Daoy (cell line): ENCODE measurements at regions not wholly inside any gene's neighbourhood (a gene's known extent, or its start where the extent isn't known, plus 50 kb on each side); places are given as distances from the start of the nearest gene placed in this dataset.
"Not testable (repeated sequence)": the region's sequence is repeated elsewhere in the genome, so short reads cannot be mapped to it uniquely, and the experiment has no call there.

Experiments used
- DNase-seq: peaks from one replicate; pipeline ENCODE4 v3.0.0-alpha.2; 2015; ENCODE audit warnings: low read depth

DNA sequence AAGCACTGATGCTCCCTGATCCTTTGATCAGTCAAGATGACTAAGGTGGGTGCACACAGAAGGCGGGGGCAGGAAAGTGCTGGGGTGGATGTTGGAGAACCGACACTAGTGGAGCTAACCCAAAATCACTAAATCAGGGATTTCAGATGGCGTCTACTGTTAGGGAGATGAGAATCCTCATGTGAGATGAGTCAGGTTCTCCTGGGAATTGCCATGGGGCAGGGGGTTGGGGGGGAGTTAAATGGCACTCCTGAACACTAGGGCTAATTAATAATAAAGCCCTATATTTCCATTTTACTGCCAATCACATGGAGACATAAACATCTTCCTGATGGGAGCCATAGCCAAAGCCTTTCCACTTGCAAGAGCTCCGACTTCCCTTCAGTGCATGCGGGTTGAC is 804.1 kb downstream of the KCNJ18 start:
- DNase-seq: no peak

DNA sequence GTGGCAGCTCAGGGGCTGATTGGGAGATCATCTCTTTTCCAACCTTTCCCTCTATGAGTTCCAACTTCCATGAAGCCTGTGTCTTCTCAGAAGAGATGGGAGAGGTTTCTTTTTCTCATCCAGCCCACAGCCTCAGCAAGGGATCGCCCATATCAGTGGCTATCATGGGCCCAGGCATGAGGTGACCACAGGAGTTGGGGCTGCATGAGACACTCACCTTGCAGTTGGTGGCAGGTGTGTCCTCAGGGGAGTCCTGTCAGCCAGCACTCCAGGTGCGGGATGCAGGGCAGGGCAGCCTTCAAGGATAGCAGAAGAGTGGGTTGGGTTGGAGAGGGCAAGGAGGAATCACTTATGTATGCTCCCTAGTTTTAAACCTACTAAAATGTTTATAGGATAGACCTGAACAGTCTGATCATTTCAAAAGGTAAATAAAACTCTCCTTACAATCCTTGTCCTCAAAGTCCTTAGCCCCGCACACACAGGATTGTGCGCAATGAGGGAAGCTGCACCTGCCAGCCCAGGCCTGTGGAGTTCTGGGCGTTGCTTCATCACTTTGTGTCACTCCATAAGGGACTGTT is 811.1 kb downstream of the KCNJ18 start:
- no peak for DNase-seq

DNA sequence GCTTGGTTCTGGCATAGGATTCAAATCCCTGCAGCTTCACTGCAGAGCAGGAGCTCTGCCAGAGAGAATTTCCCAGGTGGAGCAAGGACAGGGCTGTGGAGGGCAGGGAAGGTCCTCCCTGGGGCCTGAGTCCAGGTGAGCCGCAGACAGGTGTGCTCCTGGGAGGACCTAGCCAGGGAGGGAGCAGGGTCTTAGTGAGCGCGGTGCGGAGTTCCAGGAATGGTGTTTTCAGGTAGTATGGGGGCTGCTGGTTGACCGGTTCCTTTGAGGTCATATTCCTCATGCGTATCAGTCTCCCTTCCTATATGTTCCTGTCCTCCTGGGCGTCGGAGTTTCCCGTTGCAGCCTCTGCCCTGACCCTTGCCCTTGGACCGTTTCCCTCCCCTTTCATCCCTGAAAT is 813.3 kb downstream of the KCNJ18 start:
- no peak for DNase-seq

DNA sequence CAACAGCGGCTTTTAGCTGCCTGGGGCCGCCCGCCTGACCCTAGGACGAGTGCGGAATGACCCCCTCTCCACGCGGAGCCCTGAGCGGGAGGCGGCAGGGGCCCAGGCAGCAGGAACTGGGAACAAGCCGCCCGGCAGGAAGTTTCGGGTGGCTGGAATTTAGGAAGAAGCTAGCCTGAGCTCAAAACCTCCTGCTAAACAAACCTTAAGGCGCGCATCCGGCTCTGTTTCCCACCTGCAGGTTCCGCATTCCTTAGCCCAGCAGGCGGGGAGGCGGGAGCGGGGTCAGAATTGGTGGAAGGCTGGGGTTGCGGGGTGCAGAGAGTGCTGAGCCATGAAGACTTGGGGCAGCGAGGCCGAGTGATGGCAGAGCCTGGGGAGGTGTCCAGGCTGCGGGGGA is 813.9 kb downstream of the KCNJ18 start:
- no peak for DNase-seq

DNA sequence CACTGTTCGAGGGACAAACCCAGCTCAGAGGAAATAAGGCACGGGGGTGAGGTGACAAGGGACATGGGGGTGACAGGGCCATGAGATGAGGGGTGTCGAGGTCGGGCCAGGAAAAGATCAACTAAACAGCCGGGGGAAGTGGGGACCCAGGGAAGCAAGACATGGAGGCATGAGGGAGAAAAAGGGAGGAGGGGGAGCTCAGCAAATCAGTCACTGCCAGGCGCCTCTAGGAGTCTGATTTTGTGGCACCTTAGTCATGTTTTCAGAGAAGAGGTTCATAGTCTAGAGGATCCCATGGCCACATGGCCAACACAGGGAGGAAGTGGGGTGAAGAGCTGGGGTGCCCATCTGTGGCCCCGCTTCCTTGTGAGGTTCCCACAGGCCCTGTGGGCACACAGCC is 814.5 kb downstream of the KCNJ18 start:
- DNase-seq: no peak

DNA sequence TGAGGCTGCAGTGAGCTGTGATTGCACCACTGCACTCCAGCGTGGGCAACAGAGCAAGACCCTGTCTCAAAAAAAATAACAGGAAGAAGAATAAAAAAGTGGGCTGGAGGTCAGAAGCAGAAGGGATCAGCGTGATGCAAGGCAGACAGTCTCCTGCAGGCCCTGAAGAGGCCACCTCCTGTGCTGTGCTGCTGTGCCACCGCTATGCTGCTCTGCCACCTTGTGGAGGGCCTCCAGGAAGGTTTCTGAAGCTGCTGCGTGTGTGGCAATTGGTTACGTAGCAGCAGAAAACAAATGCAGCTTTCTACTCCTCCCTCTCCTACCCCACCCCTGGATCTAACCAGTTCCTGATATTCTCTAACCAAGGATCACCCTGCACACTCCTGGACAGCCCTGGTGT is 815.5 kb downstream of the KCNJ18 start:
- DNase-seq: peak; percentile 53

DNA sequence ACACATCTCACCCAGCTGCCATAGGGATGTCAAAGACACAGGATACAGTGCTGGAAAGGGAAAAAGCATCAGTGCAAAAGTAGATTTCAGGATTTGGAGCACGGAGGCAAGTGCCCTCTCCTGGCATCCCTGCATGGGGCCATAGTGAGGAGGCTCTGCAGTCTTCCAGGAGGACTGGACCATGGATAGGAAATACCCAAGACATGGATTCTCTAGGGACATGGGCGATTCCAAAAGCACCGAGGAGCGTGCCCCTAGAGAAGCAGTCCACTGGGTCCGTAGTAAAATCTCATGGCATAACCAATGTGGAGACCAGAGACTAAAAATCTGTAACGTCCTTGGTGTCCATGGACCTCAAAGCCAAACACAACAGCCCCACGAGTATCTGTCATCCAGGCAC is 818.2 kb downstream of the KCNJ18 start:
- no peak for DNase-seq

DNA sequence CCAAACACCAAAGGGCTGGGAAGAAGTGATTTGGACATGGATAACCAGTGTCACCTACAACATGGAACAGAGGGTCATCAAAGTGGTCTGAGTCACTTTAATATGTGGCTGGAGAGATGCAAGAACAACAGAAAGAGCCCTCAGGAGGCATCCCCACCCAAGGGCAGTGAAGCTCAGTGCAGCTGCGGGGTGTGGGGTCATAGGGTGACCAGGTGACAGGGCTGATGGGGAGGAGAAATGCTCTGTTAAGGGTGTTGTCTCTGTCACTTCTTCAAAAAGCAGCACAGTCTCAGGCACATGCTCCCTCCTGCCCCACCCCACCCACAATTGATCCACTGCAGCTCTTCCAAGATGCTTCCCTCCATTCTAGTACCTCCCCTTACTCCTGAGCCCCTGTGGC is 819.1 kb downstream of the KCNJ18 start:
- DNase-seq: no peak

DNA sequence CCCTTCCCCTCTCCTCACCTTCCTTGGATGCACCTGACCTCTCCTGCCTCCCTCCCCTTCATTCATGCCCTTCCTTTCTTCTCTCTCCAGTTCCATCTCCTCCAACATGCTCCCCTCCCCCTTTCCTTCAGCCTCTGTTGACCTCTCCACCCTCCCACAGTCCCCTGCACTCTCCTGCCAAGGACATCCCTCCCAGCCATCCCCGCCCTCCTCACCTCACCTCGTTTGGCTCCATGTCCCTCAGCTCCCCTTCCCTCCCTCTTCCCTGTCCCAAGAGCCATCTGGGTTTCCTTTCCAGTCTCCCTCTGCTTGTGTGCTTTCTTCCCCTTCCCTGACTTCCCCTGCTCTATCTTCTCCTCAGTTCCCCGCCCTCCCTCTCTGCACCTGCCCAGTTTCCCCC is 819.7 kb downstream of the KCNJ18 start:
- DNase-seq: no peak

DNA sequence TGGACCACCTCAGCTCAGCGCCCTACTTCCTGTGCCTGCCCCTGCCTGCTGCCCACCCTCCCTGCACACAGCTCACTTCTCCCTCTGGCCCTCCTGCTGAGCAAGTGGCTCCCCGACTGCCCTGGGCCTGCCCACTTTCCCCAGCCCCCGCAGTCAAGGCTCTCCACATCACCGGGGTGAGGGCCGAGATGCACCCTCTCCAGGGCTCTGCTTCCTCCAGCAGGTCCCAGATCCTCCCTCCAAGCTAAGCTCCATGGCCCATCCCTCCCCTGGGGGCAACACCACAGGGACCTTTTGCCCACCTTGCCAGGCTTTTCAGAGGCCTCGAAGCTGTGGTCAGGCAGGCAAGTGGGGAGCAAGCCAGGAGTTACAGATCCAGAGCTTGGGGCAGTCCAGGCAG is 820.2 kb downstream of the KCNJ18 start:
- DNase-seq: no peak

DNA sequence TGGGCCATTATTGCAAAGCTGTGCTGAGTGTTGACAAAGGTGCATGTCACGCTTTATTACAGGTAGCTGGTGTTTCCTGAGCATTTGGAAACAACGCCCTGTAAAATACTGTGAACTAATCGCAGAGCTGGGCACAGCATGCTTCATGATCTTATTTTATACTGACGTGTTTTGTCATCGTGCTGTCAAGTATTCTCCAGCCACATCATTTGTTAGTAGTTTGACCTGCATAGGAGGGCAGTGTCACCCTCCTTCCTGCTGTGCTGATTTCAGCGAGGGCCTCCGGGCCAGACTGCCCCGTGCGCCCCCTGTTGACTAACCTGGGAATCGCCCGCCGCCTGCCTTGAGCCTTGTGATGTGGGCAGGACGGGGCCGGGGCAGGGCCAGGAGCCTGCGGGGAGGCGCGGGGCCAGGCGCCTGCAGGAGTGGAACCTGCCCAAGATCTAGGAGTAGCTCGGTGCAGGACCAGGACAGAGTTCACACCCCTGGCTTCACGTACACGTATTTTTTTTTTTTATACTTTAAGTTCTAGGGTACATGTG is 820.7 kb downstream of the KCNJ18 start:
- peak; percentile 54 for DNase-seq

DNA sequence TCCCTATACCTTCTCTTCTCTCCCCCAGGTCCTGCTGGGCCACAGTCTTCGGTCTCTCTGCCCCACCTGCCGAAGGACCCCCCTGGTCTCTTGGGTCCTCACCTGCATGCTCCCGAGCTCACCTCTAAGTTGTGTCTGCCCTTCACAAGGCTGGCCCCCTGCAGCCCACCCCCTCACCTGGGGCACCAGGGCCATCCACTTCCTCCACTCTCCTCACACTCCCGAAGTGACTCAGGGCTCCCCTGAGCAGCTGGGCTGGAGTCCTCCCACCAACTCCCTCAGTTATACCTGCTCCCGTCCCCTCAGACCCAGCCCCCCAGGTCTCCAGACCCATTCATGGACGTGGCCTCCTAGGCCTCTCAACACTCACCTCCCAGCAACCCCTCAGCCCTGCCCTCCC is 822.0 kb downstream of the KCNJ18 start:
- DNase-seq: no peak

DNA sequence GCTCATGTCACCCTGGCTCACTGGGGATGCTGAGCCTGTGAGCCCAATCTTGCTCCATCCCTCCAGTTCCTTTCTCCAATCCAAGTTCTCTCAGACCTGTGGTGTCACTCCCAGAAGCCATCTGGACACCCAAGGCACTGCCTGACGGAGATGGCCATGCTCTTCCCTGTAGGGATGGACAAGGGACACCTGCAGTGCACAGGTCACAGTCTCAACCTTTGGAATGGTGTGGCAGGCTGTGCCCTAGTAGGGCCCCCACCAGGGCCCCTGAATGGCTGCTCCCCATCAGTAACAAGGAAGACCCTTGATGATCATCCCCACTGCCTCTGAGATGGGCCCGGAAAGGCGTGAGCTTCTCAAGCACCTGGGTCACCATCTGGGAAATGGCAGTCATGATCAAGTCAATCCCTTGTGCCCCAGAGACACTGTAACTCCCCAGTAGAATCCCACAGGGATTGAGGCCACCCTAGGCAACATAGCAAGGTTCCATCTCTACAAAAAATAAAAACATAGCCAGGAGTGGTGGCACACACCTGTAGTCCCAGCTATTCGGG is 822.5 kb downstream of the KCNJ18 start:
- no peak for DNase-seq

DNA sequence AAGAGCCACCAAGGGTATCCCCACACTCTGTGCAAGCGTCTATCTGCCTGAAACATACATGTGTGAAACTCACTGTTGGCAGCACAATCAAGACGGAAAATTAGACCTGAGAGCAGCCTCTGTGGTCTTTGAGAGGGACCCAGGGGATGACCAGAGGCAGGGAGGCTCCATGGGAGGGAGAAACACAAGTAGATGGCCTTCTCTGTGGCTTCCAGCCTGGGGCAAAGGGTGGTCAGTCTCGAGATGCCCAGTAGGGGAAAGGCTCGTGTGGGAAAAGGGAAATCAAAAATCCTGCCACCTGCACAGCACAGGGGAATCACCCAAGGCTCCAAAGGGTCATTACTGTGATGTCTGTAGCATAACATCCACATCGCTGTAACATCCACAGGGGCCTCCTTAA is 823.3 kb downstream of the KCNJ18 start:
- no peak for DNase-seq

DNA sequence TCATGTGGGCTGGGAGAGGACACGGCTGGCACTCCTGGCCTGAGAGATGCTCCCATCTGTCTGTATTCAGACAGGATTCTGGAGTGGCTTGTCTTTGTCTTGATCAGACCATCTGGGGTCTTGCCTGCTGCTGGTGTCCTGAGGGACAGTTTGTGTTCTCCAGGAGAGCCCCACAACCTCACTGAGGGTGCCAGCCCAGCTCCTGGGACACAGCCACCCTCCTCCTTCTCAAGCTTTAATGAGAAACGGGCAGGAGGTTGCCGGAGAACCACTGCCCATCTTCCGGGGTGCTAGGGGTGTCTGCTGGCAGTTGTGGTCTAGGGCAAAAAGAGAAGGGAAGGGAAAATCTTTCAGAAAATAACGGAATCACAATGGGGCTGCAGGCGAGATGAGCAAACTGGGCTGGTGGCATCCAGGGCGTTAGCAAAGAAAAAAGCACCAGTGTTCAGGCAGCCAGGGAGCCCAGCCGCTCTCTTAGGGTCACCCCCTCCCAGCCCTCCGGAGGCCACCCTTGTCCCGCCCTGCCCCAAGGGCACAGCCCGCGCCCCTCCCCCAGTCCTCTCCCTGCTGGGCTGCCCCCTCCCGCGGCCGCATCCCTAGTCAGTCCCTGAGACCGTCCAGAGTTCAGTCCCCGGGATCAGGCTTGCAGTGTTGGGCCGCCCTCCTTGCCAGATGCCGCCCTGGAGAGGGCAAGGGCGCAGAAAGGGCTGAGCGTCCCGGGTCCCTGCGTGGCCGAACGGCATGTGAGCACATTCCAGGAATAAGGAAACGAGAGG is 824.7 kb downstream of the KCNJ18 start:
- DNase-seq: peak; percentile 17

DNA sequence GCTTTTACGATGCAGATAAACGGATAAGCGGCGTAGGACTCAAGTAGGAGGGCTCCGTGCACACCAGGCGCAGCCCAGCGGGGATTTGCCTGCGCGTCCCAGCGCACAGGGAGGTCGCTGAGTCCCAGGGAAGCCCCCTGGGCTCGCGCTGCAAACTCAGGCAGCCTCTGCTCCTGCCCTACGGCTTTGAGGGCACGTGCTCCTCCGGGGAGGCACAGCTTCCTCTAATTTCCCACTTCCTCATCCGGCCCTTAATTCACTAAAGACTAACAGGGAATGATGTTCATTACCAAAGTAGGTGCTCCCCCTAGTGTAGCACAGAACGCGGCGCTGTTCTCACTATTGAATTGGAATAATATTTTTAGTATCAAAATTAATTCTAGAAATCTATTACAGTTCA is 825.4 kb downstream of the KCNJ18 start:
- DNase-seq: peak; percentile 75

DNA sequence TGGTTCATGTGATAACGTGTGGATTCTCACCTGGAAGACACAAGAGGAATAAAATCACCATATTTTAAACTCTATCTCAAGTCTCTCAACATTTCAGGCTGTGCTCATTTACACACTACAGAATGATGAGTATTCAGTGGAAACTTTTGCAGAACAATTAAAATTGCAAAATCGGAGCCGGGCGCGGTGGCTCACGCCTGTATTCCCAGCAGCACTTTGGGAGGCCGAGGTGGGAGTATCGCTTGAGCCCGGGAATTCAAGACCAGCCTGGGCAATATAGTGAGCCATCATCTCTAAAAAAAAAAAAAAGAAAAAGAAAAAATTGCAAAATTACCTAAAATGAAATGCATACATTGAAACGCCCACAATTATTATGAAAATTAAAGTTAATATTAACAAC is 825.9 kb downstream of the KCNJ18 start:
- no peak for DNase-seq

DNA sequence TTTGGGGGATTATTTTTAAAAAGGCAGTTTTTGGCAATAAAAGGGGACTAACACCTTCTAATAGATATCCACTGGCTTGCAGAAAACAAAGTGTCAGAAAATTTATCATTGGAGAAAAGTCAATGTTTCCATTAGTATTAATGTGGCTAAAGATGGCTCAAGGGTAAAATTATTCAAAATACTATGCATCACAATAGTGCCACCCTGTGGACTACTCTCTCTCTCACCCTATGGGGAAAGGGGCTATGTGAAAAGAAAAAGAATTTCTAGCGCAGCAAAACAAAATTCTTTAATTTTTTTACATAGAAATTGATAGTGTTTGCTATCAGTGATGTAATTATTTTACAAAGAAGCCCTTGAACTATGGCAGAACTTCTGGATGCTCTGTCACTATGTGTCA is 856.5 kb downstream of the KCNJ18 start:
- not testable (repeated sequence) for DNase-seq

DNA sequence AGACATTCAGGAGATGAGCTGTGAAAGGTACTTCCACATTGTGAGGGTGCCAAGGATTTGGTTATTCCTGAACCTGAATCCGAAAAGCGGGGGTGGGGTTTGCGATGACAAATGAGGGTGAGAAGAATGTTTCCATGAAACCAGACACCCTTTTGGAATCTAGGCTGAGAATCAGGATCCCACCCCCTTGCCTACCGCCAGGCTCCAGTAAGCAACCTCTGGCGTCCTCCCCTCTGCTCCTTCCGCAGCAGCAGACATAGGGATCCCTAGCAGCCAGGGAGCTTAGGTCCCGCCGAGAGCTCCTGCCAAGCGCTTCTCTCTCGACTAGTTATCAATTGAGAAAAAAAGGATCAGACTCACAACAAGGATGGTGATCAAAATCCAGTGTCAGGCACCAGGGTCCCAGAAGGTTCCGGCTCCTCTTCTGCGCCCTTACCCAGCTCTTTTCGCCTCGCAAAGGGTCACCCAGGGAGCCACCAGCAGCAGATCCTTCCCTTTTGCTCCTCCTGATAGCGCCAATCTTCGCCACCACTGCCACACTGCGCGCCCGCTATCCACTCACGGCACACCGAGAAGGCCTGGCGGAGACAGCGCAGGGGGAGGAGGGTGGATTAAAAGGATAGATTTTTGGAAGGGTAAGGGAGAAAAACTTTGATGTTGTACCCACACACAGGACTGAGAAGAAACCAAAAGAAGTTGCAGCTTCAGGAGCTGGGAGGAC is 859.5 kb downstream of the KCNJ18 start:
- DNase-seq: peak; percentile 63

DNA sequence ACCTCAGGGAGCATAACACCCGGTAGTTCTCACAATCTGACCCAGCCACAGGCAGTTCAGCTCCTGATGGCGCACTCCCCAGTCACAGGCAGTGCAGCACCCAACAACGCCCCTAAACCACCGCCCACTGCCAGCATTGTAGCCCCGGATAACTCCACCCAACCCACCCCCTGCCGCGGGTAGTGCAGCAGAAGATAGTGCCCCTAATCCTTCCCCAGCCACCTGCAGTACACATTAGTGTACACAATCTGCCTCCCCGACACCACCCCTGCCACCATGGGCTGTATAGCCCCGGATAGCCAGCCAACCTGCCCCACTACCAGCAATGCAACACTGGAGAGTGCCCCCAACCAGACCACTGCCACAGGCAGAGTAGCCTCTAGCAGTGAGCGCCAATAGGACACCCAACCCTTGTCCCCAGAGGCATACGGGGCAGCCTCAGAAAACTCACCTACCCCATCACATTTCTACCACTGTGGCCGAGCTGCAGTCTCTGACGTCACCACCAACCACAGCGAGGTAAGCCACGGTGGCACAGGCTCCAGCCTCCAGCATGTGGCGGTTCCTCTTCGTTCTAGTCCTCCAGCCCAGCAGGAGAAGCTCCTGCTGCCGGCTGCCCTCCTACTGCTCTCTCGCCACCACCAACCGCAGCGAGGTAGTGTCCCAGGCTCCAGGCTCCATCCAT is 877.3 kb downstream of the KCNJ18 start:
- DNase-seq: peak; percentile 70

DNA sequence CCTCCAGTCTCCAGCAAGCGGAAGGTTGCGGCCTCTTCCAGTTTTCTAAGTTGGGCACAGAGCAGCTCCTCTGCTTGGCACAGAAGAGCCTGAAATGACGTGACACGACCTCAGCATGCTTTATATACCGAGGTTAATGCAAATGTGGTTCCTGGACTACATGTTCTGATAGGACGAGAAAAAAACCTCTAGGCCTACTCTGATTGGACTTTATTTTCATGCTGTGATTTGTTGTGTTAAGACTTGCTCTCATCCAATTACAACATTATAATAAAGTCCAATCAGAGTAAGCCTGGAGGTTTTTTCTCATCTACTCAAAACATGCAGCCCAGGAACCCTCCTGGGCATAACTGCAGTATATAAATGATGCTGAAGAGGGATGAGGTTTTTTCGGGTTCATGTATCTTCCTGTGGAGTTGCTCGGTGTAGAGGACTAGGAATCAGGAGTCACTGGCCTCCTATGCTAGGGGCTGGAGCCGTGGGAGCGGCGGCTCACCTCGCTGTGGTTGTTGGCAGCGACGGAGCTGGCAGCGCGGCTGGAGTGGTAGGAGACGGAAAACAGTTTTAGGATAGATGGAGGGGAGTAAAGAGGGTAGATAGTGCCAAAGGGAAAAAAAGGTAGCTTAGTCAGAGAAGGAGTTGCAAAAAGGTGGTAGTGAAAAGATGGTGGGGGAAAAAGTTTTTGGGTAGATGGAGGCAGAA is 878.0 kb downstream of the KCNJ18 start:
- DNase-seq: peak; percentile 78
